ENCODE measurements at regions not wholly inside any gene's neighbourhood (a gene's known extent, or its start where the extent isn't known, plus 50 kb on each side); places are given as distances from the start of the nearest gene placed in this dataset.

DNA sequence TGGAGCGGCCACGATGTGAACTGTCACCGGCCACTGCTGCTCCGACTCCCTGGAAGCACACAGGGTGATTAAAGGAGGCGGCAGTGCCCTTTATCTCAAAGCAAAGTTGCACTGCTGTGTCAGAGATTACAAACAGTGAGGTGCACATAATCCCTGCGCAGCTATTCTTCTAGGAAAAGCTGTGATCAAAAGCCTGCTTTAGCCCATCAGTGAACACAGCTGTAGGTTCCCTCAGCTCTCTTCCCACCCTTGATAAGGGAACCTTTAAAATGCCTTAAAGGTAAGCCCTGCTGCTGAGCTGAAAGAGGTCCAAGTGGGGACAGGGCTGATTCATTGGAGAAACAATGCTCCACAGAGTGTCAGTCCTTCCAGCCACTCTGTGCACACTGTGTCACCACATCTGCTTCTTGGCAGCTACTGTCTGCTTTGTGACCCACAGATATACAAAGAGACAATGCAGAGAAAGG is 127.6 kb downstream of the EIF4E start:
- no peak for FAIRE-seq
- H3K4me1 ChIP-seq (ENCODE audit: insufficient read depth, low read length), result no peaks in the 10 kb centered on the region
- H3K36me3 ChIP-seq (ENCODE audit: insufficient read depth, low read length), result no peaks in the 10 kb centered on the region
- Mint-ChIP-seq H3K36me3 (ENCODE audit: low read depth, unreplicated experiment) (no peaks in the 10 kb centered on the region), H3K27me3 (ENCODE audit: low read depth, unreplicated experiment) (peaks cover 2% of the 10 kb centered on the region), H3K27ac (ENCODE audit: unreplicated experiment) (no peak overlapping the region), H3K9me3 (ENCODE audit: unreplicated experiment) (no peaks in the 10 kb centered on the region), H3K4me1 (ENCODE audit: low read depth, unreplicated experiment) (no peaks in the 10 kb centered on the region), H3K4me3 (ENCODE audit: unreplicated experiment) (no peak overlapping the region)
- peaks cover 4% of the 10 kb centered on the region for H3K9me3 ChIP-seq (ENCODE audit: insufficient read depth, low read depth, low read length)
- TF ChIP-seq EZH2 (IDR thresholded peaks at IDR 0.05; ENCODE audit: insufficient read depth, low read length), result no peak
- TF ChIP-seq, protein P1, sequence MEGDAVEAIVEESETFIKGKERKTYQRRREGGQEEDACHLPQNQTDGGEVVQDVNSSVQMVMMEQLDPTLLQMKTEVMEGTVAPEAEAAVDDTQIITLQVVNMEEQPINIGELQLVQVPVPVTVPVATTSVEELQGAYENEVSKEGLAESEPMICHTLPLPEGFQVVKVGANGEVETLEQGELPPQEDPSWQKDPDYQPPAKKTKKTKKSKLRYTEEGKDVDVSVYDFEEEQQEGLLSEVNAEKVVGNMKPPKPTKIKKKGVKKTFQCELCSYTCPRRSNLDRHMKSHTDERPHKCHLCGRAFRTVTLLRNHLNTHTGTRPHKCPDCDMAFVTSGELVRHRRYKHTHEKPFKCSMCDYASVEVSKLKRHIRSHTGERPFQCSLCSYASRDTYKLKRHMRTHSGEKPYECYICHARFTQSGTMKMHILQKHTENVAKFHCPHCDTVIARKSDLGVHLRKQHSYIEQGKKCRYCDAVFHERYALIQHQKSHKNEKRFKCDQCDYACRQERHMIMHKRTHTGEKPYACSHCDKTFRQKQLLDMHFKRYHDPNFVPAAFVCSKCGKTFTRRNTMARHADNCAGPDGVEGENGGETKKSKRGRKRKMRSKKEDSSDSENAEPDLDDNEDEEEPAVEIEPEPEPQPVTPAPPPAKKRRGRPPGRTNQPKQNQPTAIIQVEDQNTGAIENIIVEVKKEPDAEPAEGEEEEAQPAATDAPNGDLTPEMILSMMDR (IDR thresholded peaks at IDR 0.05; ENCODE audit: insufficient read depth, low read depth, low read length), result no peak
- H4K20me1 ChIP-seq (ENCODE audit: insufficient read depth, low read length), result no peaks in the 10 kb centered on the region
- H3K9ac ChIP-seq (ENCODE audit: low read length), result no peak overlapping the region
- no peaks in the 10 kb centered on the region for H3K27me3 ChIP-seq (ENCODE audit: insufficient read depth, low read length)
- no peak overlapping the region for H2AFZ ChIP-seq (ENCODE audit: low read depth, low read length)
- no peak overlapping the region for H3K27ac ChIP-seq (ENCODE audit: low read depth, low read length)
- DNase-seq (ENCODE audit: low read depth), result no peak
- no peaks in the 10 kb centered on the region for H3K79me2 ChIP-seq (ENCODE audit: insufficient read depth, low read length)
- H3K4me2 ChIP-seq (ENCODE audit: low read length), result no peak overlapping the region
- H3K4me3 ChIP-seq (ENCODE audit: insufficient read depth, low read depth, low read length), result no peak overlapping the region

DNA sequence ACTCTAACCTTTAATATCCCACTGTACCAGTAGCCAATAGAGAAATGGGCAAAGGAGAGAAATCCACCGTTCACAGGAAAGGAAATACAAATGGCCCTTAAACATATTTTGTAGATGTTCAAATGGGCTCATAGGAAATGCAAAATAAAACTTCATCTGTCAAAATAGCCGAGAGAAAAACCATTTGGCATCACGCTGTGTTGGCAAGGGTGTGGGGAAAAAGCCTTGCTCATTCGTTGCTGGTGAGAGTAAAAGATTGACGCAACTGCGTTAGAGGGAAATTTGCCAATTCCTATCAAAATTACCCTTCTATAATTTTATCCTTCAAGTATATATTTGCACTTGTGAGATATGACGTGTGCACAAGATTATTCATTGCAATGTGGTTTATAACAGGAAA is 131.9 kb downstream of the EIF4E start:
- Mint-ChIP-seq H3K27me3 (ENCODE audit: low read depth, unreplicated experiment) (no peaks in the 10 kb centered on the region), H3K4me3 (ENCODE audit: unreplicated experiment) (no peak overlapping the region), H3K27ac (ENCODE audit: unreplicated experiment) (no peak overlapping the region), H3K36me3 (ENCODE audit: low read depth, unreplicated experiment) (no peaks in the 10 kb centered on the region), H3K9me3 (ENCODE audit: unreplicated experiment) (no peaks in the 10 kb centered on the region), H3K4me1 (ENCODE audit: low read depth, unreplicated experiment) (peaks cover 7% of the 10 kb centered on the region)
- FAIRE-seq, result no peak
- H3K9ac ChIP-seq (ENCODE audit: low read length), result no peak overlapping the region
- H3K79me2 ChIP-seq (ENCODE audit: insufficient read depth, low read length), result no peaks in the 10 kb centered on the region
- H3K36me3 ChIP-seq (ENCODE audit: insufficient read depth, low read length), result no peaks in the 10 kb centered on the region
- H3K27ac ChIP-seq (ENCODE audit: low read depth, low read length), result no peak overlapping the region
- H3K4me3 ChIP-seq (ENCODE audit: insufficient read depth, low read depth, low read length), result no peak overlapping the region
- peaks cover 4% of the 10 kb centered on the region for H3K9me3 ChIP-seq (ENCODE audit: insufficient read depth, low read depth, low read length)
- no peaks in the 10 kb centered on the region for H3K27me3 ChIP-seq (ENCODE audit: insufficient read depth, low read length)
- TF ChIP-seq, protein P1 (IDR thresholded peaks at IDR 0.05; ENCODE audit: insufficient read depth, low read depth, low read length), result no peak
- no peak for TF ChIP-seq EZH2 (IDR thresholded peaks at IDR 0.05; ENCODE audit: insufficient read depth, low read length)
- DNase-seq (ENCODE audit: low read depth), result no peak
- no peak overlapping the region for H3K4me2 ChIP-seq (ENCODE audit: low read length)
- H4K20me1 ChIP-seq (ENCODE audit: insufficient read depth, low read length), result no peaks in the 10 kb centered on the region
- no peak overlapping the region for H2AFZ ChIP-seq (ENCODE audit: low read depth, low read length)
- no peaks in the 10 kb centered on the region for H3K4me1 ChIP-seq (ENCODE audit: insufficient read depth, low read length)

DNA sequence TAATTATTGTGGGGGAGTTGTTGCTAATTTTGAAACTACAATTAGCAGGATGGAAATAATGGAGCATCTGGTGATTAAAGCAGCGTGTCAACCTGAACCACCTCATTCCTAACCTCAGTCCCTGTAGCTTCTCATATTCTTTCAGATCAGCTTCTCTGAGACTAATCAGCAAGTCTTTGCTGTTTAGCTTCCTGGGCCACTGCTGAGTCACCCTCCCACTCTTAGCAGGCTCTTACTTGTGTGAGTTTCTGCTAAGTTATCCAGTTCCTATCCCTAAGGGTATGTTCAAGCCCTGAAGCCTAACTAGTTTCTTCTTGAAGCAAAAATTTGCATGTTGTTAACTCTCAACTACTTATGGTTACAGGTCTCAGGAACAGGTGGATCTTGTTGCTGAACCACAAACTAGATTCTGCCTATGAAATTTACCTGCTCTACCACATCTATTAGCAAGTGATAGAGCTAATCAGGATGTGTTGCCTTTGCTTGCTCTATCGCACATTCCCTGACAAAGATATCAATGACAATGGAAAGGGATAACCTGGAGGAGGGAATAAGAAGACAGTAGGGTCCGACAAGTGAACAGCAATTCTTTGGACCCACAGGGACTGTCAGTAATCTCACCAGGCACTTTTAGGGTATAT is 134.2 kb downstream of the EIF4E start:
- DNase-seq (ENCODE audit: low read depth), result peak; percentile 75
- Mint-ChIP-seq H3K4me1 (ENCODE audit: low read depth, unreplicated experiment) (peaks cover 7% of the 10 kb centered on the region), H3K27me3 (ENCODE audit: low read depth, unreplicated experiment) (no peaks in the 10 kb centered on the region), H3K4me3 (ENCODE audit: unreplicated experiment) (no peak overlapping the region), H3K9me3 (ENCODE audit: unreplicated experiment) (no peaks in the 10 kb centered on the region), H3K27ac (ENCODE audit: unreplicated experiment) (no peak overlapping the region), H3K36me3 (ENCODE audit: low read depth, unreplicated experiment) (no peaks in the 10 kb centered on the region)
- no peak overlapping the region for H3K4me3 ChIP-seq (ENCODE audit: insufficient read depth, low read depth, low read length)
- no peaks in the 10 kb centered on the region for H3K4me1 ChIP-seq (ENCODE audit: insufficient read depth, low read length)
- FAIRE-seq, result peak; percentile 85
- H3K9me3 ChIP-seq (ENCODE audit: insufficient read depth, low read depth, low read length), result no peaks in the 10 kb centered on the region
- H3K27me3 ChIP-seq (ENCODE audit: insufficient read depth, low read length), result no peaks in the 10 kb centered on the region
- H3K36me3 ChIP-seq (ENCODE audit: insufficient read depth, low read length), result no peaks in the 10 kb centered on the region
- TF ChIP-seq, protein P1 (IDR thresholded peaks at IDR 0.05; ENCODE audit: insufficient read depth, low read depth, low read length), result no peak
- no peak for TF ChIP-seq EZH2 (IDR thresholded peaks at IDR 0.05; ENCODE audit: insufficient read depth, low read length)
- H3K9ac ChIP-seq (ENCODE audit: low read length), result no peak overlapping the region
- no peak overlapping the region for H3K4me2 ChIP-seq (ENCODE audit: low read length)
- no peaks in the 10 kb centered on the region for H3K79me2 ChIP-seq (ENCODE audit: insufficient read depth, low read length)
- H3K27ac ChIP-seq (ENCODE audit: low read depth, low read length), result no peak overlapping the region
- H4K20me1 ChIP-seq (ENCODE audit: insufficient read depth, low read length), result no peaks in the 10 kb centered on the region
- no peak overlapping the region for H2AFZ ChIP-seq (ENCODE audit: low read depth, low read length)
